H9 (cell line): ENCODE measurements at regions not wholly inside any gene's neighbourhood (a gene's known extent, or its start where the extent isn't known, plus 50 kb on each side); places are given as distances from the start of the nearest gene placed in this dataset.

Experiments used
- DNase-seq: peaks from one replicate; pipeline ENCODE4 v3.0.0-alpha.2; 2017
- H2AFZ ChIP-seq: one replicate; pipeline ENCODE4 v1.6.1; 2013; ENCODE audit warnings: mild to moderate bottlenecking, low read length, control low read depth, moderate library complexity
- H2AK5ac ChIP-seq: 2 replicates; pipeline ENCODE4 v1.6.1; 2013; ENCODE audit warnings: low read length, control low read depth, mixed read lengths; ENCODE audit not compliant: insufficient read length
- H2BK120ac ChIP-seq: one replicate; pipeline ENCODE4 v1.6.1; 2013; ENCODE audit warnings: low read depth, mild to moderate bottlenecking, low read length, control low read depth, inconsistent platforms; ENCODE audit not compliant: poor library complexity, severe bottlenecking
- H2BK12ac ChIP-seq: 2 replicates; pipeline ENCODE4 v1.6.1; 2013; ENCODE audit warnings: low read length, control low read depth, mixed read lengths, low read depth; ENCODE audit not compliant: insufficient read length
- H2BK15ac ChIP-seq: 2 replicates; pipeline ENCODE4 v1.6.1; 2013; ENCODE audit warnings: low read depth, low read length, control low read depth
- H2BK20ac ChIP-seq: one replicate; pipeline ENCODE4 v1.6.1; 2013; ENCODE audit warnings: low read depth, mild to moderate bottlenecking, low read length, control low read depth, inconsistent platforms; ENCODE audit not compliant: poor library complexity, severe bottlenecking
- H2BK5ac ChIP-seq: 2 replicates; pipeline ENCODE4 v1.6.1; 2013; ENCODE audit warnings: low read length, control low read depth, mixed read lengths; ENCODE audit not compliant: insufficient read length
- H3K14ac ChIP-seq: 2 replicates; pipeline ENCODE4 v1.6.1; 2013; ENCODE audit warnings: low read length, control low read depth; ENCODE audit not compliant: insufficient read depth
- H3K18ac ChIP-seq: 2 replicates; pipeline ENCODE4 v1.6.1; 2013; ENCODE audit warnings: low read depth, mild to moderate bottlenecking, mixed read lengths, low read length, control low read depth; ENCODE audit not compliant: insufficient read length
- H3K23ac ChIP-seq: 2 replicates; pipeline ENCODE4 v1.6.1; 2013; ENCODE audit warnings: low read length, control low read depth, mixed read lengths, low read depth; ENCODE audit not compliant: insufficient read length
- H3K23me2 ChIP-seq: 2 replicates; pipeline ENCODE4 v1.6.1; 2013; ENCODE audit warnings: low read depth, mild to moderate bottlenecking, mixed read lengths, low read length, control low read depth; ENCODE audit not compliant: insufficient read length, poor library complexity, severe bottlenecking
- H3K27ac ChIP-seq: 2 replicates; pipeline ENCODE4 v1.5.1; 2013; ENCODE audit warnings: low read length, control low read depth, mixed read lengths, low read depth; ENCODE audit not compliant: insufficient read length
- H3K27me3 ChIP-seq: 2 replicates; pipeline ENCODE4 v1.6.1; 2013; ENCODE audit warnings: low read length, control low read depth, inconsistent platforms; ENCODE audit not compliant: insufficient read depth
- H3K4ac ChIP-seq: 2 replicates; pipeline ENCODE4 v1.6.1; 2013; ENCODE audit warnings: low read depth, mild to moderate bottlenecking, control low read depth, inconsistent platforms, low read length, moderate library complexity
- H3K4me1 ChIP-seq: 2 replicates; pipeline ENCODE4 v1.6.1; 2013; ENCODE audit warnings: low read length, control low read depth, inconsistent platforms; ENCODE audit not compliant: insufficient read depth
- H3K4me2 ChIP-seq: 2 replicates; pipeline ENCODE4 v1.6.1; 2013; ENCODE audit warnings: low read length, control low read depth, mixed read lengths; ENCODE audit not compliant: insufficient read length, insufficient read depth
- H3K56ac ChIP-seq: 2 replicates; pipeline ENCODE4 v1.6.1; 2013; ENCODE audit warnings: low read depth, mild to moderate bottlenecking, mixed read lengths, low read length, control low read depth; ENCODE audit not compliant: insufficient read length
- H3K79me1 ChIP-seq: 2 replicates; pipeline ENCODE4 v1.6.1; 2013; ENCODE audit warnings: low read depth, mild to moderate bottlenecking, moderate library complexity, low read length, control low read depth, inconsistent platforms; ENCODE audit not compliant: insufficient read depth, poor library complexity, severe bottlenecking
- H3K79me2 ChIP-seq: 2 replicates; pipeline ENCODE4 v1.6.1; 2013; ENCODE audit warnings: low read length, control low read depth, inconsistent platforms; ENCODE audit not compliant: insufficient read depth
- H3K9ac ChIP-seq: 2 replicates; pipeline ENCODE4 v1.6.1; 2013; ENCODE audit warnings: low read length, control low read depth, mixed read lengths; ENCODE audit not compliant: insufficient read length; ENCODE audit errors: extremely low read depth
- H3K9me3 ChIP-seq: one replicate; pipeline ENCODE4 v1.6.1; 2013; ENCODE audit warnings: low read depth, low read length, inconsistent platforms; ENCODE audit not compliant: control insufficient read depth
- H3T11ph ChIP-seq: one replicate; pipeline ENCODE4 v1.6.1; 2013; ENCODE audit warnings: mild to moderate bottlenecking, low read length, control low read depth, inconsistent platforms
- H4K20me1 ChIP-seq: one replicate; pipeline ENCODE4 v1.6.1; 2013; ENCODE audit not compliant: control insufficient read depth, insufficient read length, insufficient read depth
- H4K5ac ChIP-seq: 2 replicates; pipeline ENCODE4 v1.6.1; 2013; ENCODE audit warnings: low read depth, mild to moderate bottlenecking, mixed read lengths, low read length, control low read depth; ENCODE audit not compliant: insufficient read length
- H4K8ac ChIP-seq: replicated peaks from 2 replicates; pipeline ENCODE4 v1.6.1; 2013; ENCODE audit warnings: low read length, control low read depth, mixed read lengths, low read depth; ENCODE audit not compliant: insufficient read length
- H4K91ac ChIP-seq: 2 replicates; pipeline ENCODE4 v1.6.1; 2013; ENCODE audit warnings: low read depth, mild to moderate bottlenecking, moderate library complexity, mixed read lengths, low read length, control low read depth; ENCODE audit not compliant: insufficient read length
- H3K27ac Mint-ChIP-seq, 3 experiments: 2 replicates in 2 of 3; 3 replicates in 1 of 3; pipeline ENCODE4 v1.8.0; 2020 to 2021; ENCODE audit warnings: mixed read lengths in 3 of 3, mild to moderate bottlenecking in 1 of 3, moderate library complexity in 1 of 3
- H3K27me3 Mint-ChIP-seq: 2 replicates; pipeline ENCODE4 v1.8.0; 2021; ENCODE audit warnings: low read depth, mild to moderate bottlenecking, moderate library complexity, mixed read lengths
- H3K36me3 Mint-ChIP-seq, 3 experiments: 2 replicates in 2 of 3; 3 replicates in 1 of 3; pipeline ENCODE4 v1.8.0; 2020 to 2021; ENCODE audit warnings: low read depth in 3 of 3, mixed read lengths in 3 of 3; ENCODE audit not compliant: insufficient read depth in 1 of 3
- H3K4me1 Mint-ChIP-seq, 2 experiments: 2 replicates each; pipeline ENCODE4 v1.8.0; 2020; ENCODE audit warnings: mixed read lengths in 2 of 2
- H3K4me3 Mint-ChIP-seq, 2 experiments: 2 replicates in 1 of 2; 3 replicates in 1 of 2; pipeline ENCODE4 v1.8.0; 2020 to 2021; ENCODE audit warnings: mild to moderate bottlenecking in 2 of 2, mixed read lengths in 2 of 2, moderate library complexity in 1 of 2
- H3K9me3 Mint-ChIP-seq, 2 experiments: 2 replicates in 1 of 2; 3 replicates in 1 of 2; pipeline ENCODE4 v1.8.0; 2020; ENCODE audit warnings: mild to moderate bottlenecking in 2 of 2, mixed read lengths in 2 of 2, moderate library complexity in 1 of 2
- WGBS: extraction: QIAGEN DNeasy Blood & Tissue Kit; methylation state at CpG from one replicate; pipeline ENCODE4 v1.1.7; 2013; ENCODE audit warnings: missing lambda C conversion rate, low lambda C conversion rate, mixed read lengths; ENCODE audit not compliant: insufficient read length; ENCODE audit errors: extremely low coverage; 5-methylcytosine and 5-hydroxymethylcytosine counted together
- TF ChIP-seq, protein P1 (sequence below): fragments of 200-600 bp; sonication (generic); conservative IDR thresholded peaks from 3 replicates; pipeline ENCODE4 v1.8.0; 2021; ENCODE audit warnings: antibody characterized with exemption, mild to moderate bottlenecking

DNA sequence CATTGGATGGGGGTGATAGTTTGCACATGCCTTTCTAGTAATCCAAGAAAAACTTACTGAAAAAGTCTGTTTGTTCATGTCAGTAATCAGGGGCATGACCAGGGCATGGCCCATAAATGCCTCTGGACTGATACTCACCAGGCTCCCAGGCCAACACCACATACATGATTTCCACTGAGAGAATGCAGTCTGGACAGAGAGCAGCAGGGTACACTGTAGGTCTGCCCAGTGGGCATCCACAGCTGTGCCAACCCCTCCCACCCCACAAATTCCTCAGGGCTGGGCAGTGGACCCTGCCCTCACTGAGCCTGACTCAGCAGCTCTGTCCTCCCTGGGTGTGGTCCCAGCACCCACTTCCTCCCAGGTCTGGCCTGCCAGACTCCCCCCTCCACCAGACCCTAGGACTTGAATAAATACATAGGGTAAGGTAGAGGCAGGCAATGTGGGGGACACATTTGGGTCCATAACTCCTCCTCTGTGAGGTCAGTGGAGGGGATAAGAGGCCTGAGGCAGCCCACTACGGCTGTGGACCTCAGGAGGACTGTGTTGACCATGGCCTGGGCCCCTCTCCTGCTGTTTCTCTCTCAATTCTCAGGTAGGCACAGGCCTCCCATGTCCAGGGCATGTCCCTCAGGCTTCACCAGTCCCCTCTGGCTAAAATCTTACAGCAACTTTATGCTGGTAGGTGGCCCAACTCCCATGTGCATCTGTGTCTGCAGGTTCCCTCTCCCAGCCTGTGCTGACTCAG, 92.2 kb upstream of the TOP3B start:
- H3K27me3 ChIP-seq = peaks cover 77% of the 10 kb centered on the region
- H2BK12ac ChIP-seq = no peak overlapping the region
- no peaks in the 10 kb centered on the region for H3K79me2 ChIP-seq
- no peaks in the 10 kb centered on the region for H3K9me3 Mint-ChIP-seq
- no peak overlapping the region for H3K4ac ChIP-seq
- no peak overlapping the region for H3K4me3 Mint-ChIP-seq
- H3K56ac ChIP-seq = no peak overlapping the region
- H2BK5ac ChIP-seq = no peak overlapping the region
- no peak overlapping the region for H4K5ac ChIP-seq
- no peak overlapping the region for H3T11ph ChIP-seq
- peaks cover 98% of the 10 kb centered on the region for H3K27me3 Mint-ChIP-seq
- H2AK5ac ChIP-seq = no peak overlapping the region
- no CpG with 5 or more reads among the region's 1 CpG for WGBS
- H3K27ac Mint-ChIP-seq = no peak overlapping the region
- H2BK15ac ChIP-seq = no peak overlapping the region
- no peak overlapping the region for H3K23ac ChIP-seq
- no peak overlapping the region for H3K27ac ChIP-seq
- H2AFZ ChIP-seq = no peak overlapping the region
- no peak overlapping the region for H4K91ac ChIP-seq
- no peaks in the 10 kb centered on the region for H3K9me3 ChIP-seq
- no peak overlapping the region for H4K8ac ChIP-seq
- no peak for DNase-seq
- H3K14ac ChIP-seq = no peak overlapping the region; the same call in 1 of the 2 replicates
- H3K9ac ChIP-seq = no peak overlapping the region
- H3K4me1 Mint-ChIP-seq = no peaks in the 10 kb centered on the region
- H2BK20ac ChIP-seq = no peak overlapping the region
- H3K23me2 ChIP-seq = no peaks in the 10 kb centered on the region
- H3K4me2 ChIP-seq = no peak overlapping the region
- TF ChIP-seq, protein P1, sequence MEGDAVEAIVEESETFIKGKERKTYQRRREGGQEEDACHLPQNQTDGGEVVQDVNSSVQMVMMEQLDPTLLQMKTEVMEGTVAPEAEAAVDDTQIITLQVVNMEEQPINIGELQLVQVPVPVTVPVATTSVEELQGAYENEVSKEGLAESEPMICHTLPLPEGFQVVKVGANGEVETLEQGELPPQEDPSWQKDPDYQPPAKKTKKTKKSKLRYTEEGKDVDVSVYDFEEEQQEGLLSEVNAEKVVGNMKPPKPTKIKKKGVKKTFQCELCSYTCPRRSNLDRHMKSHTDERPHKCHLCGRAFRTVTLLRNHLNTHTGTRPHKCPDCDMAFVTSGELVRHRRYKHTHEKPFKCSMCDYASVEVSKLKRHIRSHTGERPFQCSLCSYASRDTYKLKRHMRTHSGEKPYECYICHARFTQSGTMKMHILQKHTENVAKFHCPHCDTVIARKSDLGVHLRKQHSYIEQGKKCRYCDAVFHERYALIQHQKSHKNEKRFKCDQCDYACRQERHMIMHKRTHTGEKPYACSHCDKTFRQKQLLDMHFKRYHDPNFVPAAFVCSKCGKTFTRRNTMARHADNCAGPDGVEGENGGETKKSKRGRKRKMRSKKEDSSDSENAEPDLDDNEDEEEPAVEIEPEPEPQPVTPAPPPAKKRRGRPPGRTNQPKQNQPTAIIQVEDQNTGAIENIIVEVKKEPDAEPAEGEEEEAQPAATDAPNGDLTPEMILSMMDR = no peak
- no peak overlapping the region for H3K18ac ChIP-seq
- no peaks in the 10 kb centered on the region for H3K4me1 ChIP-seq
- H3K79me1 ChIP-seq = no peaks in the 10 kb centered on the region
- no peaks in the 10 kb centered on the region for H4K20me1 ChIP-seq
- no peaks in the 10 kb centered on the region for H3K36me3 Mint-ChIP-seq
- no peak overlapping the region for H2BK120ac ChIP-seq
